NCI-H748 treated with DMSO at 0.1 percent for 48 hours (cell line): ENCODE measurements at regions not wholly inside any gene's neighbourhood (a gene's known extent, or its start where the extent isn't known, plus 50 kb on each side); places are given as distances from the start of the nearest gene placed in this dataset.

Experiments
- DNase-seq: peaks from one replicate; lab custom pipeline; 2025; lab: John Stamatoyannopoulos, UW

GRCh38 chr14:35456261-35456660 is 51.7 kb upstream of the NFKBIA start:
- no peak for DNase-seq

- no peak for DNase-seq
Observed at GRCh38 chr14:35458442-35458841, 53.9 kb upstream of the NFKBIA start.

- DNase-seq: no peak
Observed at GRCh38 chr14:35459776-35460175, 55.2 kb upstream of the NFKBIA start.

- DNase-seq: no peak
Observed at GRCh38 chr14:35470755-35471154, 63.2 kb upstream of the INSM2 start.

GRCh38 chr14:35471803-35472202 is 62.2 kb upstream of the INSM2 start:
- DNase-seq: peak; percentile 52

DNA sequence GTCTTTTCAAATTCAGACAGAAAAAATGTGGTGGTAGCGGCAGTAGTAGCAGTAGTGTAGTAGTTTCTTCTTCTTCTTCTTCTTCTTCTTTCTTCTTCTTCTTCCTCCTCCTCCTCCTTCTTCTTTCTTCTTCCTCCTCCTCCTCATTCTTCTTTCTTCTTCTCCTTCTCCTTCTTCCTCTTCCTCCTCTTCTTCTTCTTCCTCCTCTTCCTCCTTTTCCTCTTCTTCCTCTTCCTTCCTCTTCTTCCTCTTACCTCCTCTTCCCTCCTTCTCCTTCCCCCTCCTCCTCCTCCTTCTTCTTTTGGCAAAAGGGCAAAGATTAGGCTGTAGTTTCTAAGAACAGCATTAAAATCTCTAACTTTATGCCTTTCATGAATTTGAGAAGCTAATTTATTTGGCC is 59.6 kb upstream of the INSM2 start:
- no peak for DNase-seq

- no peak for DNase-seq
Observed at GRCh38 chr14:35480119-35480769, 53.7 kb upstream of the INSM2 start.

GRCh38 chr14:35482994-35483515 is 50.9 kb upstream of the INSM2 start:
- no peak for DNase-seq
